ENCODE measurements at regions not wholly inside any gene's neighbourhood (a gene's known extent, or its start where the extent isn't known, plus 50 kb on each side); places are given as distances from the start of the nearest gene placed in this dataset.

DNA sequence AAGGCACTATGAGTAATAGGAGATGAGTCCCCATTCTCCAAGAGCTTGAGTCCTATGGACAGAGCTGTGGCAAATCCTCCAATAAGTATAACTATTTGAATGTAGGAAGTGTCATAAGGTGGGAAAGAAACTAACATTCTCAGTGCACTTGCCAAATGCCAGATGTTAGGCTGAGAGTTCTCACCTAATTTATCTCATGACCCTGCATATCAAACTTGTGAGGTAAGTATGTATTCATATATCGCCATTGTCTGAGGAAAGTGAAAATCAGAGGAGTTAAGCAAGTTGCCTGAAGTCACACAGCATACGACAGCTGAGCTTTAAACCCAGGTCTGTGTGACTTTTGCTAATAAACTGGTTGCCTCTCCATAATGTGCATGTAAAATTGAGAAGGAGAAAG lies 169.5 kb downstream of the TTC32 start:
- Histone ChIP-seq H3K4me3 (ENCODE audit: low read depth in 2 of 2, low read length in 2 of 2) (no peak overlapping the region), H3K4me1 (ENCODE audit: control insufficient read depth, insufficient read depth, low read length) (no peaks in the 10 kb centered on the region; the same call in 1 of the 2 replicates), H3K27ac (ENCODE audit: low read length) (no peak overlapping the region), H3K9me3 (ENCODE audit: control insufficient read depth, insufficient read depth, low read depth, low read length) (no peaks in the 10 kb centered on the region), H3K36me3 (ENCODE audit: control insufficient read depth, insufficient read depth, low read length) (no peaks in the 10 kb centered on the region), H3K27me3 (ENCODE audit: control insufficient read depth, insufficient read depth, low read length) (no peaks in the 10 kb centered on the region; the same call in 1 of the 2 replicates)
- ChIA-PET CTCF (no interaction called here), POLR2A (no interaction called here)
- ATAC-seq: no peak
- intact Hi-C loops (cut with micrococcal nuclease; ENCODE audit: unreplicated experiment): no loop called here
- no peak for TF ChIP-seq TCF7L2 (IDR thresholded peaks at IDR 0.05; ENCODE audit: low read depth, low read length)
- TF ChIP-seq CTCF (IDR thresholded peaks at IDR 0.05): no peak
- TF ChIP-seq, protein P1, sequence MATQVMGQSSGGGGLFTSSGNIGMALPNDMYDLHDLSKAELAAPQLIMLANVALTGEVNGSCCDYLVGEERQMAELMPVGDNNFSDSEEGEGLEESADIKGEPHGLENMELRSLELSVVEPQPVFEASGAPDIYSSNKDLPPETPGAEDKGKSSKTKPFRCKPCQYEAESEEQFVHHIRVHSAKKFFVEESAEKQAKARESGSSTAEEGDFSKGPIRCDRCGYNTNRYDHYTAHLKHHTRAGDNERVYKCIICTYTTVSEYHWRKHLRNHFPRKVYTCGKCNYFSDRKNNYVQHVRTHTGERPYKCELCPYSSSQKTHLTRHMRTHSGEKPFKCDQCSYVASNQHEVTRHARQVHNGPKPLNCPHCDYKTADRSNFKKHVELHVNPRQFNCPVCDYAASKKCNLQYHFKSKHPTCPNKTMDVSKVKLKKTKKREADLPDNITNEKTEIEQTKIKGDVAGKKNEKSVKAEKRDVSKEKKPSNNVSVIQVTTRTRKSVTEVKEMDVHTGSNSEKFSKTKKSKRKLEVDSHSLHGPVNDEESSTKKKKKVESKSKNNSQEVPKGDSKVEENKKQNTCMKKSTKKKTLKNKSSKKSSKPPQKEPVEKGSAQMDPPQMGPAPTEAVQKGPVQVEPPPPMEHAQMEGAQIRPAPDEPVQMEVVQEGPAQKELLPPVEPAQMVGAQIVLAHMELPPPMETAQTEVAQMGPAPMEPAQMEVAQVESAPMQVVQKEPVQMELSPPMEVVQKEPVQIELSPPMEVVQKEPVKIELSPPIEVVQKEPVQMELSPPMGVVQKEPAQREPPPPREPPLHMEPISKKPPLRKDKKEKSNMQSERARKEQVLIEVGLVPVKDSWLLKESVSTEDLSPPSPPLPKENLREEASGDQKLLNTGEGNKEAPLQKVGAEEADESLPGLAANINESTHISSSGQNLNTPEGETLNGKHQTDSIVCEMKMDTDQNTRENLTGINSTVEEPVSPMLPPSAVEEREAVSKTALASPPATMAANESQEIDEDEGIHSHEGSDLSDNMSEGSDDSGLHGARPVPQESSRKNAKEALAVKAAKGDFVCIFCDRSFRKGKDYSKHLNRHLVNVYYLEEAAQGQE (IDR thresholded peaks at IDR 0.05; ENCODE audit: insufficient read depth in 1 of 2, low read depth in 2 of 2, low read length in 1 of 2): no peak
- no peak for TF ChIP-seq SIN3A (IDR thresholded peaks at IDR 0.05; ENCODE audit: borderline replicate concordance, insufficient read depth, low read depth, low read length)
- no peak for TF ChIP-seq POLR2AphosphoS5 (IDR thresholded peaks at IDR 0.05; ENCODE audit: low read depth, low read length)
- BruUV-seq (replicated peaks): no TSS peak
- in situ Hi-C loops (cut with HindIII; ENCODE audit: low pct_unique_long_range_greater_than_20kb, low sequenced_read_pairs): no loop called here
- DNase-seq (ENCODE audit: low read depth, low spot score): no peak

GRCh38 chr2:19731515-19731914 lies 170.3 kb downstream of the TTC32 start:
- no peaks in the 10 kb centered on the region; the same call in 1 of the 2 replicates for H3K4me1 ChIP-seq (ENCODE audit: control insufficient read depth, insufficient read depth, low read length)
- intact Hi-C loops (cut with micrococcal nuclease; ENCODE audit: unreplicated experiment) (no loop called here), in situ Hi-C loops (cut with HindIII; ENCODE audit: low pct_unique_long_range_greater_than_20kb, low sequenced_read_pairs) (no loop called here)
- DNase-seq (ENCODE audit: low read depth, low spot score) (no peak), ATAC-seq (no peak)
- ChIA-PET POLR2A (no interaction called here), CTCF (no interaction called here)
- no peak overlapping the region for H3K4me3 ChIP-seq (ENCODE audit: low read depth in 2 of 2, low read length in 2 of 2)
- no peaks in the 10 kb centered on the region for H3K36me3 ChIP-seq (ENCODE audit: control insufficient read depth, insufficient read depth, low read length)
- H3K9me3 ChIP-seq (ENCODE audit: control insufficient read depth, insufficient read depth, low read depth, low read length): no peaks in the 10 kb centered on the region
- BruUV-seq (replicated peaks): no TSS peak
- no peaks in the 10 kb centered on the region; the same call in 1 of the 2 replicates for H3K27me3 ChIP-seq (ENCODE audit: control insufficient read depth, insufficient read depth, low read length)
- TF ChIP-seq TCF7L2 (IDR thresholded peaks at IDR 0.05; ENCODE audit: low read depth, low read length) (no peak), CTCF (IDR thresholded peaks at IDR 0.05) (no peak), SIN3A (IDR thresholded peaks at IDR 0.05; ENCODE audit: borderline replicate concordance, insufficient read depth, low read depth, low read length) (no peak)
- TF ChIP-seq, protein P1 (IDR thresholded peaks at IDR 0.05; ENCODE audit: insufficient read depth in 1 of 2, low read depth in 2 of 2, low read length in 1 of 2): no peak
- no peak overlapping the region for H3K27ac ChIP-seq (ENCODE audit: low read length)
